NCI-H1105 treated with DMSO at 0.1 percent for 48 hours (cell line): ENCODE measurements at regions not wholly inside any gene's neighbourhood (a gene's known extent, or its start where the extent isn't known, plus 50 kb on each side); places are given as distances from the start of the nearest gene placed in this dataset.
A peak's percentile ranks its signal among the peaks of the same experiment; 100 is the strongest.

ENCODE experiments used
- DNase-seq: peaks from one replicate; lab custom pipeline; 2025; lab: John Stamatoyannopoulos, UW

DNA sequence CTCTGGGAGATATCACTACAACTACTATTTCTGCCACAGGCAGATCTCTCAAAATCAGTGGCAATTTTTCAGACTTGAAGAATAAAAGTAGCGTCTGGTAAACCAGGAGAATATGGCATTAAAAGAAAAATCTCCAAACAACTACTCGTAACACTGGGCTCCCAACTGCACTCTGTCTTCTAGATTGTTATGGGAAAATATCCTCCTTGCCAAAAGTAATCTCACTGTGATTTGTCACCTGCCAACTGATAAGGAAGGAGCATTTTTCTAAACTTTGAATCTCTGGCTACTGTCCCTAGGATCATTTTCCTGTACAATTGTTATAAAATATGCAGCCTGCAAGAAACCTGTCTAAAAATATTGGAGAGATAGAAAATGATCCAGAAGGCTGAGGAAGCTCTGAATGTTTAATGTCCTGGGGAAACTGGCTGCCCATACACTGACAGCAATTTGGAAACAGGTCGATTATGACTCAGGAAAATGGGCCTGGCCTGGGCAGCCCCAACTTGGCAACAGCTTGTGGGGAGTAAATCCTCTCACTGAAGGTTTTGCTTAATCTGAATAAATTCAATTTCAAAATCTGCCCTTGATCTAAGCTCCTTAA is 90.5 kb upstream of the DBX1 start:
- no peak for DNase-seq

DNA sequence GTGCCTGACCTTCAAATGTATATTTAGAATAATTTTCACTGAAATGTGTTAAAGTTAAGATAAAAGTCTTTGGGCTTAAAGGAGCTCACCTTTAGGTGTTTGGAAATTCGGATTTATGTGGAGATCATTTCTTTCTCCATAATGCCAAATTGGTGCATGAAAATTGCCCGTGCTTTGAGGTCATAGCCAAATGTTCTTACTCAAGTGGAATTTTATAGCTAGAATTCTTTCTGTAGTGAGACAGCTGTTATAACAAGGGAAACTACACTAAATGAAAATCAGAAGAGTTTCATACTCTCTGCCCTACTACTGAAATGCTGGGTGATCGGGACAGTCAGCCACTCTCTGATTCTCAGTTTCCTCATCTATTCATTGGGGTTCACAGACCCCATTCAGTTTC is 89.5 kb upstream of the DBX1 start:
- no peak for DNase-seq

DNA sequence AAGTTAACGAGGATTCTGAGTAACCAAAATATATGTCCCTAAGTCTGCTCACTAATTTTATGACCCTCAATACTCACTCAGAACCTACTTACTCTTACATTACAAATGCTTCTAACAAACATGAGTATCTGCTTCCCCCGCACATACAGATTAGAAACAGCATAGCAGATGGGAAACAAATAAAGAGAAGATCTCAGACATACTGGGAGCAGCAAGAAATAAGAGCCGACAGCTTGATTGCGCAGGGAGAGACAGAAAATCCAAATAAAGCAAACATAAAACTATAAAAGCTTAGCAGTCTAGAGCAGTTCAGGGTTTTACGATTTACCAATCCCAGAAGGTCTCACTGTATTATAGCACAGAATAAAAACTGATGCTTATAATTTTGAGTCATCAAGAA is 89.1 kb upstream of the DBX1 start:
- no peak for DNase-seq

DNA sequence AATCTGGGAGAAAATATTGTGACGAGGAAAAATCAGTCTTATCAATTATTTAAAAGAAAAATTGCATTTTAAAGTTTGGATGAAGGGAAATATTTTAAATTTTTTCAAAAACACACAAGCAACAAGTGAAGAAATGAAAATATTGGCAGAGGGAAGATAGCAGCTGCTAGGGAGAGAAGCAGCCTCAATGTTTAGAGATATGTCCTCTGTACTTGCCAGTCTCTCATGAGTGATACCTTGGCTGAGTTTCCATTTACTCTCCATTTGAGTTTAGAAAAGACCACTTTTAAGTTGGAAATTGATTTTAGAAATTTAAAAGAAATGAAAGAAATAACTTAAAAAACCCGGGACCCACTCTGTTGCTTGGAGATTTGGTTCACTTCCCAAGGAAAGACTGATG is 88.6 kb upstream of the DBX1 start:
- DNase-seq, result no peak

DNA sequence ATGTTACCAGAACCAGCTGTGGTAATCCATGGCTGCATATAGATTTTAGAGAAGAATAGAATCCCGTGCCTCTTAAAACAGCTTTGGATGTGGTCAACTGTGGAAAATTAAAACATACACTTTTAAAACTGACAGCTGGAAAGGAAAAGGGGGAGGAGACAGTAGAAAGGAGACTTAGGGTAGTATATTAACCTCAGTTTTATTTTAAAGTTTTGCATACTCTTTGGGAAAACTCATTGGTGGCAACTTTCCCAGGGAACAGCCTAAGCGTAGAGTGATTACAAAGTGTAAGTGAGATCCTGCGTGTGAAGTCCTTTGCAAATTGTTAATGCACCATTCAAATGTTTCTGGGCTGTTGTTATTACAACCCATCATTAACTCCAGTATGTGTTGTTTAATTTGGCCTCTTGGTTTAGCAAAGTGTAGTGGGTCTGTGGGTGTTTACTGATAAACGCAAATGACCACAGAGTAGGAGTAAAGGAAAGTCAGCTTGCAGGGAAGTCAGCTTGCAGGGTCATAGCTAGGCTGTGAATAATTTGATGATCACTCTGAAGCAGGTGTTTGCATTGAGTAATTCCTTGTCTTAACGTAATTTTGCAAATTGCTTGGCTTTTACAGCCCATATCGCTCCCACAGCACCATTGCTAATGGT is 88.0 kb upstream of the DBX1 start:
- DNase-seq, result peak; percentile 7

DNA sequence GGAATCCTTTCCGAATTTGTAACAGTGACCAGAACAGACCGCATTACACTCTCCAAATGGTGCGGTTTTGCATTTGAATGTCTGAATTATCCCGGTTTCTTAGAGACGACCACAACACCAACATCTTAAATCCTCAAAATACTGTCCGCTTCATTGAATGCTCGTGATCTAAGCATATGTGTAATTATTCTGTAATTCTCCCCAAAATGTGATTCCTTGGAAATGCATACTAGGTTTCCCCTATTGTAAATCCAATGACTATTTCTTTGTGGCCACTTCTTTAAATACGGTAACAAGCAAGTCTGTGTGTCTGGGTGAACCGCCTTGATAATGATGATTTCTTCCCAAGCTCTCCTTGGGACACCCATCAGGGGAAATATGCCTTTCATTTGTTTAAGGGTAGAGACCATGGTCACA is 87.3 kb upstream of the DBX1 start:
- no peak for DNase-seq

DNA sequence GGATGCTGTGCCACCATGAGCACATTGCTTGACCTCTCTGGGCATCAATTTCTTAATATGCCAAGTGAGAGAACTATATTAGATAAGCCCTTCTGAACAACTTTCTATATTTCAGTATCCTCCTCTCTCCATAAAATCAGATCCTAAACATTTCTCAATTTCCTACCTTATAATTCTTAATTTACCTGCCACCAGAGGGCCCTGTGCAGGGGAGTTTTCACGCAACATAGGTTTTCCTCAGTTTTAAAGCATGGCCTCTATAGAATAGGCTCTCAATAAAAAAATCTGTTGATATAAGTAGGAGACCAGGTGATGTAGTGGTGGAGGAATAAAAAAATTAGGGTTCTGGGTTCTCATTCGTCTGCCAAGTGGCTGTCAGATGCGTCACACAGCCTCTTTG is 83.7 kb upstream of the DBX1 start:
- DNase-seq, result no peak

DNA sequence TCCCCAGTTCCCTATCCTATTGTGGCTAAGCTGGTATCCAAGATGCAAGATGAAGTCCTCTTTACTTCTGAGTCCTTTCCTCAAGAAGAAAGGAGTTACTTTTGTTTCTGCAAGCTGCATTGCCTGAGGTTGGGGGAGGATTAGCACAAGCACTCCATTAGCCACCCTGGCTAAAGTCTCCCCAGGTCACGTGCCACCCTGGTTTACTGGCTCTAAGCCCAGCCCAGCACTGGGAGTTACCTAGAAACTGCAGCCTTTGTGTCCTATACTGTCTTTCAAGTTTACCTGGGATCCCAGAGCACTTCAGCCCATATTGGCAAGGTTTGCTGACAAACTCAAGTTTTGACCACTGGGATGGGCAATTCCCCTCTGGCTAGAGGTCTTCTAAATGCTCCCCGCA is 78.4 kb upstream of the DBX1 start:
- peak; percentile 40 for DNase-seq

DNA sequence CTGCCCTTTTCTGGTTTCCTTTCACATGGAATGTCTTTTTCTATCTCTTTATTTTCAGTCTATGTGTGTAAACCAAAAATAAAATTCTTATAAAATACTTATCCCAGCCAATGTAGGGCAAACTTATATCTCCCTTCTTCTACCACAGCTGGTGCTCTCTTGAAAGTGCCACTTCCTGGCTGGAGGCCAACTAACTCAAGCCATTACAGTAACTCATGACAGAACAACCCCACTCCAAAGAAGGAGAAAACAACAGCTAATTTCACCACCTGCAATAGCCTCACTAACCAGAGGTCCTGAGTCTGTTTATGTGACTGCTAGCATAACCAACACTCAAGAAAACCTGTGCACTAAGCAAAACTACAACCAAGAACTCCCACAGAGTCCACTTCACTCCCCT is 74.9 kb upstream of the DBX1 start:
- DNase-seq, result peak; percentile 35

DNA sequence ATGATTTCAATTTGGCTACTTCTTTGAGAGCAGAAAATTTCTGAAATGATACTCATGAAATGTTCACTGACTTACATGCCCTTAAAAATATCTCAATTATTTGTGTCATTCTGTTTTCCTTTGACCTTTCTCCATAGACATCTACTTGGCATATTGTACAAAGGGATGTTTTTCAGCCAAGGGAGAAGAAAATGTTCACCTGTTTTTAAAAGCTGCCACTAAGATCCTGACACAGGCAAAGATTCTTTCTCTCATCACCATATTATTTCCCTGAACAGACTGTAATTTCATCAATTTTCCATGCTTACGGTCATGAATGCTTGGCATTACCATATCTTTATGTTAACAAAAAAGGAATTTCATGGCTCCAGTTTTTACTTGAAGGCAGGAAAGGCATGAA is 67.4 kb upstream of the DBX1 start:
- no peak for DNase-seq

DNA sequence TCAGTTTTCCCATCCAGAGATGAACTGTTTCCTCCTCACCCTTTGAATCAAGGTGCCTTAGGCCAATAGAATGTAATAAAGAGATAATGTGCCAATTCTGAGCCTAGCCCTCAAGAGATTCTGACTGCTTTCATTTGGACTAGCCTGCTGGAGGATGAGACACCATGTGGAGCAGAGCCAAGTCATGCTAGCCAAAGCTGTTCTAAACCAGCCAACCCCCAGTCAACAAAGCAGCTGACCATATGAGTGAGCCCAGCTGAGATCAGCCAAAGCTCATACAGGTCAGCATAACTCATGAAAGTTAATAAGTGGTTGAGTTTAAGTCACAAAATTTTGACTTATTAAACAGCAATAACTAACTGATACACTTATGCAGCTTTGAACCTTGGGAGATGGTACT is 66.7 kb upstream of the DBX1 start:
- DNase-seq, result no peak

DNA sequence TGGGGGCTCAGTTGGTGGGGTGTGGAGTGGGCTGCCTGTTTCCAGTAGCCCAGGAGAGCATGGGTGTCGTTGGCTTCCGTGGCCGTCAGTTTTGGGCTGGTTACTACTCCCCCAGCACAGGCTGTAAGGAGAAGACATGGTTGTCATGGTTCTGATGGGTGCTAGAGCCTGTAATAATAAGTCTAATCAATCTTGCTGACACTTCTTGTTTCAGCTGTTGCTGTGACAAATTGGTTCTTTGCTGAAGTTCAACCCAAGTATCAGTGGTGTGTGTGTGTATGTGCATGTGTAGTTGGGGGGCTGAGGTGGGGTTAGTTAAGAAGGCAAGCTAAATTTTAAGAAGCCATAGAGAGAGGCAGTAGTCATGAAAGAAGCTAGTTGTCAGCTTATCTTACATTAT is 61.3 kb upstream of the DBX1 start:
- DNase-seq, result no peak

DNA sequence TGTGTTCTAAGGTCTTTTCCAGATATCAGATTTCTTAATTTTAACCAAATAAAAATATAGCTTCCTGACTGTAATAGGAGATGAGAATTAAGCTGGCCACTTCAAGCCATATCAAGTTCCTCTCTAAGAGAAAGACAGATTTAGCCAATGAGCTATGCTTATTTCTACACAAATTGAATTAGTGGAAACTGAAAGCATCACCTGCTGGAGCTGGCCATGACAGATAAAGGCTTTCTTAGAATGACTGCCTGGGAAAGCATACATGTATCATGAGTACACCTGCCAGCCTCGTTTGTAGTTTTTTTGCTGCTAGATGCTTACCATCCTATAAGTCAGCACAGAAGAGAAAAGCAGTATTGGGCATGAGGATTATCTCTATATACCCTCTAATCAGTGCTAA is 53.5 kb upstream of the DBX1 start:
- peak; percentile 28 for DNase-seq

DNA sequence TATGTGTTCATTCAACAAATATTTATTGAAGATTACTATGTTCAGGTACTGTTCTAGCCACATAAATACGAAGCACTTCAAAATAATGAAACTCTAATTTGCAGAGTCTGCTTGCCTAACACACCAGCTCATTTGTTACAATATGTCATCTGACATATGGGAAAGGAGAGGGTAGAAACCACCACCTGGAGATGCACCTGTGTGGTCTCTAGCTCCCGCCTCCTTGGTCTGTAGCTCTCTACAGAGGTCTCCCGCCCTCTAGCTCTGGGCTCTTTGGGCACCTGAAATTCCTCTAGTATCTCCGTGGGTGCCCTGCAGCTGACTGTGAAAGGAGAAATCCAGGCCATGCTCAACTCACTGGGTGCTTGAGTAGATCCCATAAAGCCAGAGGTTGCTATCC is 51.4 kb upstream of the DBX1 start:
- DNase-seq, result no peak
